Posterior cingulate gyrus (tissue), 11 donors: ENCODE measurements at regions not wholly inside any gene's neighbourhood (a gene's known extent, or its start where the extent isn't known, plus 50 kb on each side); places are given as distances from the start of the nearest gene placed in this dataset.
A peak's percentile ranks its signal among the peaks of the same experiment; 100 is the strongest.
"Not testable (repeated sequence)": the region's sequence is repeated elsewhere in the genome, so short reads cannot be mapped to it uniquely, and the experiment has no call there.

ENCODE experiments used
- DNase-seq, 10 donors: peaks; one replicate each; pipeline versions ENCODE4 v3.0.0 to v3.0.0-alpha.2; 2020 to 2021; ENCODE audit warnings: mixed read lengths in 3 of 10
- intact Hi-C: fragments of 100-400 bp; cut with DNase I; formaldehyde crosslinking; loops from one replicate; pipeline ENCODE4 v1.15.1; 2023

- no peak for DNase-seq
- intact Hi-C loops: no loop called here
Measured at GRCh38 chrX:817759-818300, 187.2 kb downstream of the SHOX start.

DNA sequence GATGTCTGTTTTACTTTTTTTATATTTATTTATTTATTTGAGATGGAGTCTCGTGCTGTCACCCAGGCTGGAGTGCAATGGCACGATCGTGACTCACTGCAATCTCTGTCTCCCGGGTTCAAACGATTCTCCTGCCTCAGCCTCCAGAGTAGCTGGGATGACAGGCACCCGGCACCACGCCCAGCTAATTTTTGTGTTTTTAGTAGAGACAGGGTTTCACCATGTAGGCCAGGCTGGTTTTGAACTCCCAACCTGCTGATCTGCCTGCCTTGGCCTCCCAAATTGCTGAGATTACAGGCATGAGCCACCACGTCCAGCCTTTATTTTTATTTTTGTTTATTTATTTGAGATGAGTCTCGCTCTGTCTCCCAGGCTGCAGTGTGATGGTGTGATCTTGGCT is 186.6 kb downstream of the SHOX start:
- intact Hi-C loops: not testable (repeated sequence)
- peak in 1 of 10 donors; percentile 38 for DNase-seq

DNA sequence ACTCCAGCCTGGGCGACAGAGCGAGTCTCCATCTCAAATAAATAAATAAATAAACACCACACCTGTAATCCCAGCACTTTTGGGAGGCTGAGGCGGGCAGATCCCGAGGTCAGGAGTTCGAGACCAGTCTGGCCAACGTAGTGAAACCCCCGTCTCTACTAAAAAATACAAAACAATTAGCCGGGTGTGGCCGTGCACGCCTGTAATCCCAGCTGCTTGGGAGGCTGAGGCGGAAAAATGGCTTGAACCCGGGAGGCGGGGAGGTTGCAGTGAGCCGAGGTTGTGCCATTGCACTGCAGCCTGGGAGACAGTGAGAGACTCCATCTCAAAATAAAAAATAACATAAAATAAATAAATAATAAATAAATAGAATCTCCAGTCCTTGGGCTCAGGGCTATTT is 185.8 kb downstream of the SHOX start:
- DNase-seq: peak in 1 of 10 donors; percentile 41
- intact Hi-C loops: no loop called here

- intact Hi-C loops: no loop called here
- DNase-seq: peak in 1 of 10 donors; percentile 30
Measured at GRCh38 chrX:810186-810585, 179.6 kb downstream of the SHOX start.

DNA sequence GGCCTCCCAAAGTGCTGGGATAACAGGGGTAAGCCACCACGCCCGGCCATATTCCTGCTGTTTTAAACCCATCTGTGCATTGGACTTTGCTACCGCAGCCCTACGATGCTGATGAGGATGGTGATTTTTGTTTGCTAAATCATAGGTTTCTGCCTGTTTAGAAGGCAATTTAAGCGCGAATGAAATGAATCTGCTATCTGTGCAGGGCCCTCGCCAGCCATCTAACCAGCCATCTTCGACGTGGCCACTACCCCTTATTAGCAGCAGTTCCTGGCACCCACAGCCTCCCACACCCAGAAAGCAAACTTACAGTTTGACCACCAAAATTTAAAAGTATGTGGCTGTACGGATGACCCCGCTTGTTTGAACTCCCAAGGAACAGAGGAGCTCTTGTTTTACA is 178.5 kb downstream of the SHOX start:
- DNase-seq: peak in 1 of 10 donors; percentile 31
- intact Hi-C loops: no loop called here

DNA sequence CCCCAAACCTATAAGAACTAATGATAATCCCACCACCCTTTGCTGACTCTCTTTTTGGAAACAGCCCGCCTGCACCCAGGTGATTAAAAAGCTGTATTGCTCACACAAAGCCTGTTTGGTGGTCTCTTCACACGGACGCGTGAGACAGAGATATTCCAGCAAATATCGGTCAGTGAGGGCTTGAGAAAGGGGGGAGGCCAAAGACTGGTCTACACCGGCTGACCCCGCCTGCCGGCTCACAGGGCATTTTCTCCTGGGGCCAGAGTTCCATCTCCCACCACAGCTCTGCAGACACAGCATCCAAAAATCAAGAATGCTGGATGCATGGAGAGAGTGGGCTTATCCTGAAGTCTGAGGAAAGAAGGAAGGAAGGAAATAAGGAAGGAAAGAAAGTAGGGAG is 176.0 kb downstream of the SHOX start:
- intact Hi-C loops: no loop called here
- DNase-seq: peak in 1 of 10 donors; percentile 55

- intact Hi-C loops: no loop called here
- DNase-seq: no peak
Measured at GRCh38 chrX:805988-806387, 175.4 kb downstream of the SHOX start.

- DNase-seq: no peak
- intact Hi-C loops: no loop called here
Measured at GRCh38 chrX:805103-805670, 174.6 kb downstream of the SHOX start.

GRCh38 chrX:802846-803245 is 172.3 kb downstream of the SHOX start:
- intact Hi-C loops: no loop called here
- DNase-seq: peak in 2 of 10 donors; percentile 2 to 45

GRCh38 chrX:799808-800207 is 169.2 kb downstream of the SHOX start:
- no peak for DNase-seq
- intact Hi-C loops: no loop called here

- intact Hi-C loops: no loop called here
- peak in 1 of 10 donors; percentile 45 for DNase-seq
Measured at GRCh38 chrX:794311-794710, 163.7 kb downstream of the SHOX start.

DNA sequence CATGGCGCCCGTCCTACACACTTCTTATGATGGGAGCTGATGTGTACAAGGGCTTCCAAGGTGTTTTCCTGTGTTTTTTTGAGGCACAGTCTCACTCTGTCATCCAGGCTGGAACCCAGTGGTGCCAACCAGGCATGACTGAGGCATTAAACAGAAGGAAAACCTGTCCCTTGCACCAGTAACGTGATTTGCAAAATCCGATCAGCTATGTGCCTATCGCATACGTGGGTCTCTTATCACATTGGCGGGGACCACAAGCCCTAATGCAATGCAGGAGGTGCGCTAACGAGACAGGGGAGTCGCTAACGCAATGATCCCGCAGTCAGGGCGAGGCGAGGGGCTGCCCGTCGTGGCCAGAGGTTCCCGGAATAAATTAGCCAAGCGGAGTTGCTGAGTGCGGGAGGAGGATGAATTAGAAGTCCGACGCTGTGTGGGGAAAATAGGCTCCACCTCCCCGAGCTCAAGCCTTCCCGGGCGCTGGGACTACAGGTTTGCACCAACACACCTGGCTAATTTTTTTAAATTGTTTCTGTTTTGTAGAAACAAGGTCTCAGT is 162.7 kb downstream of the SHOX start:
- peak in 1 of 10 donors; percentile 44 for DNase-seq
- intact Hi-C loops: no loop called here

GRCh38 chrX:791479-792034 is 161.0 kb downstream of the SHOX start:
- peak in 1 of 10 donors; percentile 29 for DNase-seq
- intact Hi-C loops: no loop called here

- intact Hi-C loops: no loop called here
Measured at GRCh38 chrX:790783-791360, 160.3 kb downstream of the SHOX start.

GRCh38 chrX:790041-790506 is 159.5 kb downstream of the SHOX start:
- intact Hi-C loops: no loop called here
- peak in 1 of 10 donors; percentile 42 for DNase-seq

More at GRCh38 chrX:790783-791360, 160.3 kb downstream of the SHOX start:
- peak in 1 of 10 donors; percentile 55 for DNase-seq

DNA sequence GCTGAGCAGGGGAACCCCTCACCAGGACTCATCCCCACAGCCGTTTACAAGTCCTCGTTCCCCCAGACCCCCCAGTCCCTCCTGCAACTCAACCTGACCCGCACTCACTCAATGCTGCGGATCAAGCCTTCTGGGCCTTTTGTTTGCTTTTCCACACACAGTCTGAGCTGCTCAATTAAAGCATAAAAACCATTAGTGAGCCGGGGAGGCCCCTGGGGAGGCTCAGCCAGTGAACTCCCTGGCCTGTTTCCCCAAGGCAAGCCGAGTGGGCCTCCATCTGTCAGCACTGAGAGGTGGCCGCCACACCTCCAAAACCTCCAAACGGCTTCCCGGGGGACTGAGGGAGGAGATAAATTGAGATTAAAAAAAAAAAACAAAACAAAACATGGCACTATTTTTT is 158.5 kb downstream of the SHOX start:
- intact Hi-C loops: no loop called here
- DNase-seq: peak in 1 of 10 donors; percentile 35

DNA sequence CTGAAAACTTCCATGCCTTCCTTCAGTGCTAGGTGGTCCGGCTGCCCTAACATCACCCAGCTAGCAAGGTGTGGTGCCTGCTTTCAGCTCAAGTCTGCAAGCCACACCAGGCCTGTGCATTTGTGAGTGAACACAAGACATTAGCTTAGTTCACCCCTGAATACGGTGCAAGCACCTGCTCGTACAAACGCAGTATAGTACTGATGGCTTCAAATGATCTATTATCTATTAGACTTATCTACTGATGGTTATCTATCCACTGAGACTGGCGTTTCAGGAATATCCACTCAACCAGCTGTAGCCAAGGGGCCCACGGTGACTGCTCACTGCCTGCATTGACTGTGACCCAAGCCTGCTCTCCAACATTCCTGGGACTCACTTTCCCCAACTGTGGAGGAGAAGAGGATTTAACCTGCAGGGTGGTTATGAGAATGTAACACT is 155.9 kb downstream of the SHOX start:
- DNase-seq: peak in 1 of 10 donors; percentile 12

GRCh38 chrX:784829-785228 is 154.2 kb downstream of the SHOX start:
- DNase-seq: peak in 1 of 10 donors; percentile 65
- intact Hi-C loops: no loop called here

More for the DNA sequence above, 155.9 kb downstream of the SHOX start:
- intact Hi-C loops: no loop called here

- DNase-seq: peak in 1 of 10 donors; percentile 43
- intact Hi-C loops: no loop called here
Measured at GRCh38 chrX:781224-782204, 150.9 kb downstream of the SHOX start.
